ENCODE measurements at regions not wholly inside any gene's neighbourhood (a gene's known extent, or its start where the extent isn't known, plus 50 kb on each side); places are given as distances from the start of the nearest gene placed in this dataset.

GRCh38 chr4:54607521-54607920, 50.2 kb upstream of the KIT start:
- no peak for ATAC-seq
- Histone ChIP-seq H3K27ac (ENCODE audit: extremely low read length, insufficient read depth, low read length) (no peak overlapping the region), H3K4me1 (ENCODE audit: insufficient read depth, low read length) (no peaks in the 10 kb centered on the region), H4K20me1 (ENCODE audit: insufficient read depth, low read length) (no peaks in the 10 kb centered on the region), H3K4me3 (replicated peaks in 1 of 3; ENCODE audit: insufficient read depth in 1 of 3, low read depth in 2 of 3, low read length in 3 of 3) (no peak overlapping the region), H3K27me3 (ENCODE audit: control insufficient read depth in 1 of 2, insufficient read depth in 2 of 2, low read length in 2 of 2) (no peaks in the 10 kb centered on the region; a peak in 1 of 5 replicates), H3K4me2 (ENCODE audit: low read depth, low read length) (no peak overlapping the region), H3K36me3 (replicated peaks in 1 of 2; ENCODE audit: control insufficient read depth in 1 of 2, insufficient read depth in 2 of 2, low read length in 2 of 2) (no peaks in the 10 kb centered on the region), H3K9me3 (ENCODE audit: low read length) (no peaks in the 10 kb centered on the region), H3K79me2 (ENCODE audit: insufficient read depth, low read length) (no peaks in the 10 kb centered on the region), H3K9ac (ENCODE audit: insufficient read depth, low read depth, low read length) (no peak overlapping the region), H2AFZ (ENCODE audit: low read length) (no peak overlapping the region)
- no peak for FAIRE-seq
- intact Hi-C loops (cut with micrococcal nuclease; ENCODE audit: unreplicated experiment) (no loop called here), in situ Hi-C loops (cut with HindIII; ENCODE audit: extremely low pct_ligation_motif_present, low pct_unique_long_range_greater_than_20kb) (no loop called here)
- ChIA-PET CTCF (ENCODE audit: low intra/inter-chr PET ratio, low total read pairs) (no interaction called here), POLR2A (no interaction called here)
- no TSS peak for BruUV-seq (replicated peaks)
- no peak for TF ChIP-seq ZNF180 (CRISPR knock-in tag; IDR thresholded peaks at IDR 0.05; ENCODE audit: borderline replicate concordance, low read depth)
- no peak for TF ChIP-seq ZNF414 (CRISPR knock-in tag; IDR thresholded peaks at IDR 0.05)
- TF ChIP-seq RBM39 (IDR thresholded peaks at IDR 0.05; ENCODE audit: low read depth, low read length, poor library complexity, severe bottlenecking), result no peak
- no peak for TF ChIP-seq ZNF678 (CRISPR knock-in tag; IDR thresholded peaks at IDR 0.05)
- no peak for TF ChIP-seq ZFP41 (CRISPR knock-in tag; IDR thresholded peaks at IDR 0.05; ENCODE audit: borderline replicate concordance)
- TF ChIP-seq ZSCAN21 (CRISPR knock-in tag; IDR thresholded peaks at IDR 0.05; ENCODE audit: borderline replicate concordance), result no peak
- no peak for TF ChIP-seq ARNT2 (CRISPR knock-in tag; IDR thresholded peaks at IDR 0.05; ENCODE audit: low read depth)
- no peak for TF ChIP-seq ZNF687 (CRISPR knock-in tag; IDR thresholded peaks at IDR 0.05)
- no peak for TF ChIP-seq ISX (CRISPR knock-in tag; conservative IDR thresholded peaks at IDR 0.05)
- no peak for TF ChIP-seq POGZ (CRISPR knock-in tag; IDR thresholded peaks at IDR 0.05)
- TF ChIP-seq REPIN1 (CRISPR knock-in tag; IDR thresholded peaks at IDR 0.05; ENCODE audit: borderline replicate concordance, low read depth), result no peak
- no peak for TF ChIP-seq SP140L (CRISPR knock-in tag; IDR thresholded peaks at IDR 0.05; ENCODE audit: borderline replicate concordance)
- TF ChIP-seq RFX1 (IDR thresholded peaks at IDR 0.05), result no peak
- TF ChIP-seq KAT2B (IDR thresholded peaks at IDR 0.05; ENCODE audit: borderline replicate concordance, low read depth, low read length), result no peak
- no peak for TF ChIP-seq GATA4 (IDR thresholded peaks at IDR 0.05; ENCODE audit: borderline replicate concordance, low read depth)
- no peak for TF ChIP-seq ZBTB39 (CRISPR knock-in tag; IDR thresholded peaks at IDR 0.05)
- no peak for DNase-seq (ENCODE audit: low spot score)
